Mesendoderm (in vitro differentiated cells): ENCODE measurements at regions not wholly inside any gene's neighbourhood (a gene's known extent, or its start where the extent isn't known, plus 50 kb on each side); places are given as distances from the start of the nearest gene placed in this dataset.
A peak's percentile ranks its signal among the peaks of the same experiment; 100 is the strongest.

Experiments used
- DNase-seq: peaks from one replicate; pipeline ENCODE4 v3.0.0; 2013
- H2AK5ac ChIP-seq: 2 replicates; pipeline ENCODE4 v1.6.1; 2013; ENCODE audit warnings: low read length, inconsistent platforms
- H2BK120ac ChIP-seq: 2 replicates; pipeline ENCODE4 v1.6.1; 2013; ENCODE audit warnings: low read depth, mild to moderate bottlenecking, low read length, moderate library complexity, mixed read lengths
- H2BK15ac ChIP-seq: replicated peaks from 2 replicates; pipeline ENCODE4 v1.6.1; 2013; ENCODE audit warnings: low read depth, mild to moderate bottlenecking, moderate library complexity
- H2BK5ac ChIP-seq: 2 replicates; pipeline ENCODE4 v1.6.1; 2013; ENCODE audit warnings: low read length, inconsistent platforms
- H3K18ac ChIP-seq: 2 replicates; pipeline ENCODE4 v1.6.1; 2013; ENCODE audit warnings: mild to moderate bottlenecking, low read length, mixed read lengths
- H3K23ac ChIP-seq: one replicate; pipeline ENCODE4 v1.6.1; 2013; ENCODE audit warnings: low read length
- H3K27ac ChIP-seq: 2 replicates; pipeline ENCODE4 v1.5.1; 2013; ENCODE audit warnings: low read depth, mild to moderate bottlenecking, inconsistent platforms, low read length, moderate library complexity
- H3K27me3 ChIP-seq: 2 replicates; pipeline ENCODE4 v1.6.1; 2013; ENCODE audit warnings: low read length, control low read depth, mild to moderate bottlenecking, inconsistent platforms; ENCODE audit not compliant: insufficient read depth, poor library complexity
- H3K36me3 ChIP-seq: 2 replicates; pipeline ENCODE4 v1.6.1; 2013; ENCODE audit warnings: low read length, inconsistent platforms; ENCODE audit not compliant: control insufficient read depth, insufficient read depth
- H3K4ac ChIP-seq: one replicate; pipeline ENCODE4 v1.6.1; 2013; ENCODE audit warnings: low read depth, mild to moderate bottlenecking, low read length, moderate library complexity
- H3K4me1 ChIP-seq: 2 replicates; pipeline ENCODE4 v1.6.1; 2013; ENCODE audit warnings: low read depth, low read length, inconsistent platforms; ENCODE audit not compliant: control insufficient read depth
- H3K4me2 ChIP-seq: 2 replicates; pipeline ENCODE4 v1.6.1; 2013; ENCODE audit warnings: low read length
- H3K4me3 ChIP-seq: 2 replicates; pipeline ENCODE4 v1.5.1; 2013; ENCODE audit warnings: mild to moderate bottlenecking, low read length
- H3K56ac ChIP-seq: one replicate; pipeline ENCODE4 v1.6.1; 2013; ENCODE audit warnings: low read length
- H3K79me1 ChIP-seq: 2 replicates; pipeline ENCODE4 v1.6.1; 2013; ENCODE audit warnings: low read length, inconsistent platforms
- H3K79me2 ChIP-seq: 2 replicates; pipeline ENCODE4 v1.6.1; 2013; ENCODE audit warnings: mild to moderate bottlenecking, low read length; ENCODE audit not compliant: control insufficient read depth, insufficient read depth
- H3K9ac ChIP-seq: 2 replicates; pipeline ENCODE4 v1.6.1; 2013; ENCODE audit warnings: low read length, inconsistent platforms
- H4K5ac ChIP-seq: one replicate; pipeline ENCODE4 v1.6.1; 2013; ENCODE audit warnings: low read length
- H4K8ac ChIP-seq: one replicate; pipeline ENCODE4 v1.6.1; 2013; ENCODE audit warnings: low read depth, mild to moderate bottlenecking, control low read depth, low read length, moderate library complexity
- WGBS: extraction: QIAGEN DNeasy Blood & Tissue Kit; methylation state at CpG from one replicate; pipeline ENCODE4 v1.1.7; 2013; ENCODE audit warnings: low lambda C conversion rate, missing lambda C conversion rate; ENCODE audit not compliant: insufficient coverage; ENCODE audit errors: extremely low coverage; 5-methylcytosine and 5-hydroxymethylcytosine counted together

- Histone ChIP-seq H3K27ac (no peak overlapping the region), H3K23ac (no peak overlapping the region), H3K79me1 (no peaks in the 10 kb centered on the region), H3K4me3 (no peak overlapping the region), H3K9ac (no peak overlapping the region), H3K4me2 (no peak overlapping the region), H3K4ac (no peak overlapping the region), H2AK5ac (no peak overlapping the region), H3K36me3 (no peaks in the 10 kb centered on the region), H2BK5ac (no peak overlapping the region), H2BK120ac (no peak overlapping the region), H3K18ac (no peak overlapping the region), H3K27me3 (no peaks in the 10 kb centered on the region), H2BK15ac (peak overlapping the region; percentile 27), H4K5ac (no peak overlapping the region), H3K56ac (no peak overlapping the region), H3K4me1 (no peaks in the 10 kb centered on the region), H4K8ac (no peak overlapping the region), H3K79me2 (no peaks in the 10 kb centered on the region)
- WGBS = no CpG with 5 or more reads among the region's 6 CpGs
- DNase-seq = peak; percentile 28
Measured at GRCh38 chr12:30197392-30198057, 413.8 kb upstream of the TMTC1 start.

GRCh38 chr12:30191696-30192455 lies 408.1 kb upstream of the TMTC1 start:
- Histone ChIP-seq H3K4ac (no peak overlapping the region), H3K27ac (no peak overlapping the region), H2BK5ac (no peak overlapping the region), H4K8ac (no peak overlapping the region), H3K9ac (no peak overlapping the region), H3K18ac (no peak overlapping the region), H3K23ac (no peak overlapping the region), H3K79me2 (no peaks in the 10 kb centered on the region), H3K36me3 (no peaks in the 10 kb centered on the region), H3K56ac (no peak overlapping the region), H3K4me3 (no peak overlapping the region), H3K27me3 (no peaks in the 10 kb centered on the region), H3K79me1 (no peaks in the 10 kb centered on the region), H4K5ac (no peak overlapping the region), H2BK120ac (no peak overlapping the region), H3K4me1 (no peaks in the 10 kb centered on the region), H3K4me2 (no peak overlapping the region), H2AK5ac (no peak overlapping the region), H2BK15ac (no peak overlapping the region)
- DNase-seq = no peak
- WGBS = no CpG with 5 or more reads among the region's 3 CpGs

GRCh38 chr12:30188602-30189326 lies 405.0 kb upstream of the TMTC1 start:
- no peak overlapping the region for H3K4me3 ChIP-seq
- no CpG with 5 or more reads among the region's 8 CpGs for WGBS
- no peak for DNase-seq

GRCh38 chr12:30187426-30187825 lies 403.7 kb upstream of the TMTC1 start:
- H2BK5ac ChIP-seq = no peak overlapping the region
- no CpG with 5 or more reads among the region's 2 CpGs for WGBS
- no peak overlapping the region for H2BK120ac ChIP-seq
- no peak overlapping the region for H3K18ac ChIP-seq
- no peaks in the 10 kb centered on the region for H3K79me2 ChIP-seq
- no peak overlapping the region for H3K9ac ChIP-seq
- H2BK15ac ChIP-seq = no peak overlapping the region
- H3K27me3 ChIP-seq = no peaks in the 10 kb centered on the region
- no peak for DNase-seq
- no peaks in the 10 kb centered on the region for H3K4me1 ChIP-seq
- no peak overlapping the region for H4K5ac ChIP-seq
- no peak overlapping the region for H3K4me3 ChIP-seq
- no peak overlapping the region for H3K4me2 ChIP-seq
- no peak overlapping the region for H3K23ac ChIP-seq
- no peak overlapping the region for H4K8ac ChIP-seq
- no peak overlapping the region for H3K4ac ChIP-seq
- no peaks in the 10 kb centered on the region for H3K79me1 ChIP-seq
- no peak overlapping the region for H3K56ac ChIP-seq
- H3K36me3 ChIP-seq = no peaks in the 10 kb centered on the region
- no peak overlapping the region for H2AK5ac ChIP-seq
- H3K27ac ChIP-seq = no peak overlapping the region

More at GRCh38 chr12:30188602-30189326, 405.0 kb upstream of the TMTC1 start:
- no peaks in the 10 kb centered on the region for H3K4me1 ChIP-seq
- H3K36me3 ChIP-seq = no peaks in the 10 kb centered on the region
- no peak overlapping the region for H2BK15ac ChIP-seq
- no peak overlapping the region for H3K27ac ChIP-seq
- H3K4me2 ChIP-seq = no peak overlapping the region
- H3K79me2 ChIP-seq = no peaks in the 10 kb centered on the region
- no peak overlapping the region for H4K5ac ChIP-seq
- no peak overlapping the region for H2BK120ac ChIP-seq
- no peaks in the 10 kb centered on the region for H3K79me1 ChIP-seq
- H3K27me3 ChIP-seq = no peaks in the 10 kb centered on the region
- H3K23ac ChIP-seq = no peak overlapping the region
- no peak overlapping the region for H3K4ac ChIP-seq
- no peak overlapping the region for H3K56ac ChIP-seq
- no peak overlapping the region for H2BK5ac ChIP-seq
- no peak overlapping the region for H2AK5ac ChIP-seq
- no peak overlapping the region for H3K9ac ChIP-seq
- no peak overlapping the region for H4K8ac ChIP-seq
- no peak overlapping the region for H3K18ac ChIP-seq

GRCh38 chr12:30181334-30181733 lies 397.6 kb upstream of the TMTC1 start:
- no peak overlapping the region for H3K4me2 ChIP-seq
- H3K9ac ChIP-seq = no peak overlapping the region
- no peak overlapping the region for H3K23ac ChIP-seq
- no peaks in the 10 kb centered on the region for H3K79me2 ChIP-seq
- H2AK5ac ChIP-seq = no peak overlapping the region
- H3K56ac ChIP-seq = no peak overlapping the region
- no peak overlapping the region for H3K4ac ChIP-seq
- no peak overlapping the region for H4K8ac ChIP-seq
- no peaks in the 10 kb centered on the region for H3K4me1 ChIP-seq
- H3K36me3 ChIP-seq = no peaks in the 10 kb centered on the region
- no peak for DNase-seq
- no peak overlapping the region for H2BK120ac ChIP-seq
- H3K18ac ChIP-seq = no peak overlapping the region
- no peak overlapping the region for H3K4me3 ChIP-seq
- no CpG with 5 or more reads among the region's 1 CpG for WGBS
- no peaks in the 10 kb centered on the region for H3K79me1 ChIP-seq
- H4K5ac ChIP-seq = no peak overlapping the region
- no peak overlapping the region for H2BK15ac ChIP-seq
- no peak overlapping the region for H2BK5ac ChIP-seq
- no peaks in the 10 kb centered on the region for H3K27me3 ChIP-seq
- H3K27ac ChIP-seq = no peak overlapping the region
